AG08395 (cell line): ENCODE measurements at regions not wholly inside any gene's neighbourhood (a gene's known extent, or its start where the extent isn't known, plus 50 kb on each side); places are given as distances from the start of the nearest gene placed in this dataset.
"Not testable (repeated sequence)": the region's sequence is repeated elsewhere in the genome, so short reads cannot be mapped to it uniquely, and the experiment has no call there.

ENCODE experiments used
- DNase-seq: peaks from one replicate; pipeline ENCODE4 v3.0.0; 2012; ENCODE audit warnings: mixed read lengths, low spot score

- DNase-seq: no peak
Measured at GRCh38 chr2:176424746-176425145, 155.5 kb downstream of the MTX2 start.

- no peak for DNase-seq
Measured at GRCh38 chr2:176427549-176427948, 158.3 kb downstream of the MTX2 start.

- DNase-seq: not testable (repeated sequence)
Measured at GRCh38 chr2:176428944-176429469, 159.8 kb downstream of the MTX2 start.

- DNase-seq: no peak
Measured at GRCh38 chr2:176432434-176432833, 163.2 kb downstream of the MTX2 start.

- no peak for DNase-seq
Measured at GRCh38 chr2:176435729-176436128, 166.5 kb downstream of the MTX2 start.

GRCh38 chr2:176443946-176444345 lies 174.7 kb downstream of the MTX2 start:
- DNase-seq: peak; percentile 11

GRCh38 chr2:176445956-176446355 lies 176.7 kb downstream of the MTX2 start:
- peak; percentile 56 for DNase-seq

GRCh38 chr2:176446718-176447414 lies 177.6 kb downstream of the MTX2 start:
- no peak for DNase-seq

GRCh38 chr2:176447616-176448015 lies 178.4 kb downstream of the MTX2 start:
- no peak for DNase-seq

- no peak for DNase-seq
Measured at GRCh38 chr2:176449852-176450251, 180.6 kb downstream of the MTX2 start.

- DNase-seq: no peak
Measured at GRCh38 chr2:176453784-176454183, 184.5 kb downstream of the MTX2 start.

GRCh38 chr2:176454893-176455815 lies 185.9 kb downstream of the MTX2 start:
- peak; percentile 58 for DNase-seq

GRCh38 chr2:176455816-176456291 lies 186.6 kb downstream of the MTX2 start:
- DNase-seq: peak; percentile 72

GRCh38 chr2:176457481-176457880 lies 188.2 kb downstream of the MTX2 start:
- DNase-seq: no peak

GRCh38 chr2:176461098-176461808 lies 192.0 kb downstream of the MTX2 start:
- peak; percentile 81 for DNase-seq

- no peak for DNase-seq
Measured at GRCh38 chr2:176461809-176462670, 192.8 kb downstream of the MTX2 start.

GRCh38 chr2:176463546-176463945 lies 194.3 kb downstream of the MTX2 start:
- DNase-seq: no peak

GRCh38 chr2:176464886-176465564 lies 195.8 kb downstream of the MTX2 start:
- DNase-seq: no peak

GRCh38 chr2:176466918-176467452 lies 197.7 kb downstream of the MTX2 start:
- DNase-seq: no peak

GRCh38 chr2:176467595-176467994 lies 198.4 kb downstream of the MTX2 start:
- no peak for DNase-seq
